HepG2 (cell line): ENCODE measurements at regions not wholly inside any gene's neighbourhood (a gene's known extent, or its start where the extent isn't known, plus 50 kb on each side); places are given as distances from the start of the nearest gene placed in this dataset.

Experiments used
- HMGA1 ChIP-seq: sonication (generic); formaldehyde crosslinking; conservative IDR thresholded peaks from 2 replicates; pipeline ENCODE4 v1.4.0; 2020; ENCODE audit warnings: missing genetic modification reagents
- ISL2 ChIP-seq: sonication (generic); formaldehyde crosslinking; IDR thresholded peaks from 2 replicates; pipeline ENCODE4 v1.5.0; 2020; ENCODE audit warnings: missing genetic modification reagents
- MBNL3 ChIP-seq: fragments of 250-450 bp; sonication (Bioruptor Pico); conservative IDR thresholded peaks from 2 replicates; pipeline ENCODE4 v1.8.0; 2022; ENCODE audit warnings: mild to moderate bottlenecking, inconsistent platforms
- NR2F1 ChIP-seq, 2 experiments: fragments of 450-650 bp in 1 of 2; formaldehyde crosslinking in 1 of 2; IDR thresholded peaks; 2 replicates each; pipeline versions ENCODE4 v1.5.0 to v1.6.1; 2016 to 2020; ENCODE audit warnings: mild to moderate bottlenecking in 1 of 2, missing compliant biosample characterization in 1 of 2, missing genetic modification reagents in 1 of 2, moderate library complexity in 1 of 2
- PAX8 ChIP-seq: sonication (generic); formaldehyde crosslinking; IDR thresholded peaks from 2 replicates; pipeline ENCODE4 v1.8.0; 2022; ENCODE audit warnings: mild to moderate bottlenecking, missing genetic modification reagents, borderline replicate concordance
- SIX1 ChIP-seq: sonication (generic); formaldehyde crosslinking; IDR thresholded peaks from 2 replicates; pipeline ENCODE4 v1.4.0; 2020; ENCODE audit warnings: missing genetic modification reagents, borderline replicate concordance
- STAT5B ChIP-seq: sonication (generic); formaldehyde crosslinking; IDR thresholded peaks from 2 replicates; pipeline ENCODE4 v1.4.0; 2020; ENCODE audit warnings: missing genetic modification reagents
- ZBTB38 ChIP-seq: sonication (generic); formaldehyde crosslinking; IDR thresholded peaks from 2 replicates; pipeline ENCODE4 v1.5.1; 2020; ENCODE audit warnings: mild to moderate bottlenecking, missing genetic modification reagents
- ZFP37 ChIP-seq: sonication (generic); formaldehyde crosslinking; IDR thresholded peaks from 2 replicates; pipeline ENCODE4 v1.4.0; 2020; ENCODE audit warnings: missing genetic modification reagents, borderline replicate concordance
- ZNF282 ChIP-seq: fragments of 450-650 bp; IDR thresholded peaks from 2 replicates; pipeline ENCODE4 v1.6.1; 2018; ENCODE audit not compliant: partially characterized antibody
- ZNF383 ChIP-seq: sonication (generic); formaldehyde crosslinking; IDR thresholded peaks from 2 replicates; pipeline ENCODE4 v1.4.0; 2020; ENCODE audit warnings: missing genetic modification reagents, mild to moderate bottlenecking, borderline replicate concordance
- ZNF432 ChIP-seq: sonication (generic); formaldehyde crosslinking; IDR thresholded peaks from 2 replicates; pipeline ENCODE4 v1.5.0; 2020; ENCODE audit warnings: missing genetic modification reagents, mild to moderate bottlenecking, borderline replicate concordance
- ZNF530 ChIP-seq: sonication (generic); formaldehyde crosslinking; IDR thresholded peaks from 2 replicates; pipeline ENCODE4 v1.5.0; 2020; ENCODE audit warnings: low read depth, mild to moderate bottlenecking, missing genetic modification reagents
- ZNF75D ChIP-seq: sonication (generic); formaldehyde crosslinking; IDR thresholded peaks from 2 replicates; pipeline ENCODE4 v1.8.1; 2023; ENCODE audit warnings: missing genetic modification reagents, mild to moderate bottlenecking, borderline replicate concordance
- ZNF850 ChIP-seq: sonication (generic); formaldehyde crosslinking; conservative IDR thresholded peaks from 2 replicates; pipeline ENCODE4 v1.9.0; 2021; ENCODE audit warnings: mild to moderate bottlenecking, missing genetic modification reagents
- TF ChIP-seq, protein P1 (sequence below): IDR thresholded peaks from 2 replicates; pipeline ENCODE4 v1.6.1; 2016
- TF ChIP-seq, protein P2 (sequence below): IDR thresholded peaks from 2 replicates; pipeline ENCODE4 v1.6.1; 2012; ENCODE audit warnings: inconsistent platforms
- TF ChIP-seq, protein P3 (sequence below): sonication (generic); formaldehyde crosslinking; IDR thresholded peaks from 2 replicates; pipeline ENCODE4 v1.5.1; 2020; ENCODE audit warnings: missing genetic modification reagents, mild to moderate bottlenecking, borderline replicate concordance
- TF ChIP-seq, protein P4 (sequence below), 2 experiments: sonication (generic) in 1 of 2; formaldehyde crosslinking in 1 of 2; IDR thresholded peaks; 2 replicates each; pipeline versions ENCODE4 v1.6.1 to v1.9.0; 2014 to 2022; ENCODE audit warnings: antibody characterized with exemption in 1 of 2, borderline replicate concordance in 1 of 2, inconsistent platforms in 1 of 2, low read depth in 1 of 2, missing genetic modification reagents in 1 of 2
- TF ChIP-seq, protein P5 (sequence below): IDR thresholded peaks from 2 replicates; pipeline ENCODE4 v1.6.1; 2016; ENCODE audit warnings: low read depth, borderline replicate concordance

DNA sequence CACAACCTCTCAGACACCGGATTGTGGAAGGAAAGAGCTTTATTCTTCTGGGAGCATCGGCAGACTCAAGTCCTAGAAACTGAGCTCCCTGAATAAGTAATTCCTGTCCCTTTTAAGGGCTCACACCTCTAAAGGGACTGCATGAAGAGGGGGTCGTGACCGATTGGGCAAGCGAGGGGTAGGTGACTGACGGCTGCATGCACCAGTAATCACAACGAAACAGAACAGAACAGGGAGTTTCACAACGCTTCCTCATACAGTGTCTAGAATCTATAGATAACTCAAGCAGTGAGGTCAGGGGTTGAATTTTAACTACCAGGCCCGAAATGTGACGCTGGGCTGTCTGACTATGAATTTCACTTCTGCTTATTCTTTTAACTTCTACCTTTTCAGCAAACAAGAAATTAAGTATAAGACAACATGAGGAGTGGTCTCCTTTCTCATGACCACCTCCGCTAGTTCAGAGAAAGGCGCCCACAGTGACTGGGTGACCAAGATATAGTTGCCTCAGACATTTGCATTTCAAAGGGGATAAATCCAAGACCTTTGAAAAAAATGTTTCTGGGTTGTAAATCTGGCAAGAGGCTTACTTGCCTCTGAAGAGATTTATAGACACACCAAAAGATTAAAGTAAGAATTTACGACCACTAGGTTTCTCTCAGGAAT, 88.4 kb upstream of the ATF7IP2 start (continued):
- TF ChIP-seq HMGA1 (CRISPR knock-in tag) (no peak), ZNF530 (CRISPR knock-in tag) (no peak), ZBTB38 (CRISPR knock-in tag) (no peak), ZNF282 (no peak), MBNL3 (no peak), ZNF75D (CRISPR knock-in tag) (no peak), PAX8 (CRISPR knock-in tag) (no peak), STAT5B (CRISPR knock-in tag) (no peak), SIX1 (CRISPR knock-in tag) (peak; percentile 45; the same call in 1 of the 2 replicates), ZFP37 (CRISPR knock-in tag) (no peak), ZNF432 (no peak), NR2F1 (CRISPR knock-in tag; IDR thresholded peaks at IDR 0.05) (peak in 1 of 2 experiments; percentile 61; a peak in 1 of 4 replicates), ZNF850 (CRISPR knock-in tag) (no peak), ISL2 (CRISPR knock-in tag) (0 out of 2 replicates have a peak, but pooled peaks have one; percentile 43), ZNF383 (CRISPR knock-in tag) (no peak)
- TF ChIP-seq, protein P1, sequence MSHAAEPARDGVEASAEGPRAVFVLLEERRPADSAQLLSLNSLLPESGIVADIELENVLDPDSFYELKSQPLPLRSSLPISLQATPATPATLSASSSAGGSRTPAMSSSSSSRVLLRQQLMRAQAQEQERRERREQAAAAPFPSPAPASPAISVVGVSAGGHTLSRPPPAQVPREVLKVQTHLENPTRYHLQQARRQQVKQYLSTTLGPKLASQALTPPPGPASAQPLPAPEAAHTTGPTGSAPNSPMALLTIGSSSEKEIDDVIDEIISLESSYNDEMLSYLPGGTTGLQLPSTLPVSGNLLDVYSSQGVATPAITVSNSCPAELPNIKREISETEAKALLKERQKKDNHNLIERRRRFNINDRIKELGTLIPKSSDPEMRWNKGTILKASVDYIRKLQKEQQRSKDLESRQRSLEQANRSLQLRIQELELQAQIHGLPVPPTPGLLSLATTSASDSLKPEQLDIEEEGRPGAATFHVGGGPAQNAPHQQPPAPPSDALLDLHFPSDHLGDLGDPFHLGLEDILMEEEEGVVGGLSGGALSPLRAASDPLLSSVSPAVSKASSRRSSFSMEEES (CRISPR knock-in tag): no peak
- TF ChIP-seq, protein P2, sequence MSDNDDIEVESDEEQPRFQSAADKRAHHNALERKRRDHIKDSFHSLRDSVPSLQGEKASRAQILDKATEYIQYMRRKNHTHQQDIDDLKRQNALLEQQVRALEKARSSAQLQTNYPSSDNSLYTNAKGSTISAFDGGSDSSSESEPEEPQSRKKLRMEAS: no peak
- TF ChIP-seq, protein P3, sequence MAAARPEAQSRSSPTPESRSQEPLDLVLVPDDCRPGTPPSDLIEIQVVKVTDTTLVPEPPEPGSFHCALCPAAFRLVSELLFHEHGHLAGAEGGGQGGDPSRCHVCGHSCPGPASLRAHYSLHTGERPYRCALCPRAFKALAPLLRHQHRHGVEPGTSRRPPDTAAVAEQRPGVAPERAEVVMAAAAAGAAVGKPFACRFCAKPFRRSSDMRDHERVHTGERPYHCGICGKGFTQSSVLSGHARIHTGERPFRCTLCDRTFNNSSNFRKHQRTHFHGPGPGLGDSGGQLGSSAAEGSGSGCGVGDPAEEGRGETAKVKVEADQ: peak; percentile 98
- TF ChIP-seq, protein P4, sequence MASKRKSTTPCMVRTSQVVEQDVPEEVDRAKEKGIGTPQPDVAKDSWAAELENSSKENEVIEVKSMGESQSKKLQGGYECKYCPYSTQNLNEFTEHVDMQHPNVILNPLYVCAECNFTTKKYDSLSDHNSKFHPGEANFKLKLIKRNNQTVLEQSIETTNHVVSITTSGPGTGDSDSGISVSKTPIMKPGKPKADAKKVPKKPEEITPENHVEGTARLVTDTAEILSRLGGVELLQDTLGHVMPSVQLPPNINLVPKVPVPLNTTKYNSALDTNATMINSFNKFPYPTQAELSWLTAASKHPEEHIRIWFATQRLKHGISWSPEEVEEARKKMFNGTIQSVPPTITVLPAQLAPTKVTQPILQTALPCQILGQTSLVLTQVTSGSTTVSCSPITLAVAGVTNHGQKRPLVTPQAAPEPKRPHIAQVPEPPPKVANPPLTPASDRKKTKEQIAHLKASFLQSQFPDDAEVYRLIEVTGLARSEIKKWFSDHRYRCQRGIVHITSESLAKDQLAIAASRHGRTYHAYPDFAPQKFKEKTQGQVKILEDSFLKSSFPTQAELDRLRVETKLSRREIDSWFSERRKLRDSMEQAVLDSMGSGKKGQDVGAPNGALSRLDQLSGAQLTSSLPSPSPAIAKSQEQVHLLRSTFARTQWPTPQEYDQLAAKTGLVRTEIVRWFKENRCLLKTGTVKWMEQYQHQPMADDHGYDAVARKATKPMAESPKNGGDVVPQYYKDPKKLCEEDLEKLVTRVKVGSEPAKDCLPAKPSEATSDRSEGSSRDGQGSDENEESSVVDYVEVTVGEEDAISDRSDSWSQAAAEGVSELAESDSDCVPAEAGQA (IDR thresholded peaks at IDR 0.05; ENCODE audit: low read depth): no peak
- TF ChIP-seq, protein P4 (CRISPR knock-in tag; IDR thresholded peaks at IDR 0.05; ENCODE audit: borderline replicate concordance): no peak
- TF ChIP-seq, protein P5, sequence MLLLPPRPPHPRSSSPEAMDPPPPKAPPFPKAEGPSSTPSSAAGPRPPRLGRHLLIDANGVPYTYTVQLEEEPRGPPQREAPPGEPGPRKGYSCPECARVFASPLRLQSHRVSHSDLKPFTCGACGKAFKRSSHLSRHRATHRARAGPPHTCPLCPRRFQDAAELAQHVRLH (CRISPR knock-in tag): 0 out of 2 replicates have a peak, but pooled peaks have one; percentile 51
